GM12878 (cell line): ENCODE measurements at regions not wholly inside any gene's neighbourhood (a gene's known extent, or its start where the extent isn't known, plus 50 kb on each side); places are given as distances from the start of the nearest gene placed in this dataset.

Experiments
- ATAC-seq: fragments of 200-7000 bp; cut with Tn5 transposase; 3 replicates; pipeline ENCODE4 v1.9.1; 2020; ENCODE audit warnings: mild to moderate bottlenecking, moderate library complexity
- BruUV-seq: library from RNA; stranded (reverse); fragments of 400-500 nt; replicated peaks from 2 replicates; lab custom pipeline; 2021; lab: Mats Ljungman, UMichigan
- CTCF ChIA-PET: fragments of 300-600 bp; sonication (Branson Sonifier 250); formaldehyde crosslinking; extraction: SDS; loops from one replicate; lab custom pipeline; 2021; ENCODE audit warnings: inconsistent platforms; lab: Yijun Ruan, JAX
- POLR2A ChIA-PET: fragments of 350-600 bp; formaldehyde crosslinking; extraction: SDS; loops from one replicate; lab custom pipeline; 2021; ENCODE audit warnings: inconsistent platforms; lab: Charles Lee
- RAD21 ChIA-PET: fragments of 300-600 bp; sonication (Branson Sonifier 250); formaldehyde crosslinking; loops from one replicate; lab custom pipeline; 2023; ENCODE audit warnings: antibody characterized with exemption; ENCODE audit not compliant: unreplicated experiment; lab: Charles Lee
- SMC1A ChIA-PET: fragments of 300-600 bp; sonication (Branson Sonifier 250); formaldehyde crosslinking; loops from one replicate; lab custom pipeline; 2023; ENCODE audit not compliant: unreplicated experiment, uncharacterized antibody; lab: Charles Lee
- DNase-seq: peaks from one replicate; pipeline ENCODE4 v3.0.0-alpha.2; 2011; ENCODE audit warnings: low read depth, low spot score
- FAIRE-seq: peaks from 3 replicates; lab custom pipeline; 2011; peaks lifted over from hg19 to GRCh38; lab: Jason Lieb, UNC
- H2AFZ ChIP-seq: 2 replicates; pipeline ENCODE4 v1.6.0; 2011; ENCODE audit warnings: low read depth, low read length, control low read depth; ENCODE audit not compliant: control insufficient read depth
- H3K27ac ChIP-seq: 2 replicates; pipeline ENCODE4 v1.5.1; 2011; ENCODE audit warnings: control low read depth; ENCODE audit not compliant: control insufficient read depth, insufficient read depth
- H3K27me3 ChIP-seq, 2 experiments: replicated peaks in 1 of 2; 2 replicates each; pipeline versions ENCODE4 v1.6.0 to v1.6.1; 2011; ENCODE audit warnings: low read length in 1 of 2; ENCODE audit not compliant: control insufficient read depth in 2 of 2, insufficient read depth in 2 of 2
- H3K36me3 ChIP-seq, 2 experiments: 2 replicates each; pipeline ENCODE4 v1.5.1; 2011; ENCODE audit warnings: low read length in 1 of 2; ENCODE audit not compliant: control insufficient read depth in 2 of 2, insufficient read depth in 2 of 2
- H3K4me1 ChIP-seq: 2 replicates; pipeline ENCODE4 v1.6.1; 2011; ENCODE audit warnings: mild to moderate bottlenecking, low read length, moderate library complexity, mixed read lengths; ENCODE audit not compliant: control insufficient read depth, insufficient read depth
- H3K4me2 ChIP-seq: 2 replicates; pipeline ENCODE4 v1.6.0; 2011; ENCODE audit warnings: control low read depth; ENCODE audit not compliant: control insufficient read depth, insufficient read depth
- H3K4me3 ChIP-seq: fragments of 200-600 bp; sonication (generic); 2 replicates; pipeline ENCODE4 v1.5.1; 2016
- H3K79me2 ChIP-seq: 2 replicates; pipeline ENCODE4 v1.6.0; 2011; ENCODE audit warnings: low read length; ENCODE audit not compliant: control insufficient read depth, insufficient read depth
- H3K9ac ChIP-seq: 2 replicates; pipeline ENCODE4 v1.8.0; 2011; ENCODE audit warnings: low read length, control low read depth, mixed read lengths; ENCODE audit not compliant: control insufficient read depth, insufficient read depth
- H3K9me3 ChIP-seq: replicated peaks from 3 replicates; pipeline ENCODE4 v1.5.1; 2011; ENCODE audit warnings: mild to moderate bottlenecking, low read length; ENCODE audit not compliant: control insufficient read depth, insufficient read depth
- H4K20me1 ChIP-seq: 2 replicates; pipeline ENCODE4 v1.6.0; 2011; ENCODE audit not compliant: control insufficient read depth, insufficient read depth
- ATF7 ChIP-seq: fragments of 450-650 bp; IDR thresholded peaks from 2 replicates; pipeline ENCODE4 v1.6.1; 2016; ENCODE audit warnings: low read depth, mild to moderate bottlenecking
- HCFC1 ChIP-seq: fragments of 150-350 bp; IDR thresholded peaks from 2 replicates; pipeline ENCODE4 v1.6.1; 2014; ENCODE audit warnings: low read length
- HDAC2 ChIP-seq: fragments of 200-600 bp; sonication (generic); IDR thresholded peaks from 2 replicates; pipeline ENCODE4 v1.6.1; 2017
- HDGF ChIP-seq: fragments of 450-650 bp; IDR thresholded peaks from 2 replicates; pipeline ENCODE4 v1.6.1; 2016; ENCODE audit warnings: antibody characterized with exemption
- NR2C2 ChIP-seq: IDR thresholded peaks from 2 replicates; pipeline ENCODE4 v1.6.1; 2011; ENCODE audit warnings: borderline replicate concordance, low read depth; ENCODE audit not compliant: control insufficient read depth, insufficient read length
- PAX5 ChIP-seq: IDR thresholded peaks from 2 replicates; pipeline ENCODE4 v1.6.1; 2011; ENCODE audit warnings: low read depth, low read length, borderline replicate concordance
- POU2F2 ChIP-seq: IDR thresholded peaks from 3 replicates; pipeline ENCODE4 v1.6.1; 2011; ENCODE audit warnings: low read depth, mild to moderate bottlenecking, low read length, borderline replicate concordance
- TARDBP ChIP-seq: IDR thresholded peaks from 2 replicates; pipeline ENCODE4 v1.6.1; 2016; ENCODE audit warnings: borderline replicate concordance
- USF2 ChIP-seq: IDR thresholded peaks from 2 replicates; pipeline ENCODE4 v1.6.1; 2011; ENCODE audit warnings: low read depth, low read length, improper control_type of control experiment, borderline replicate concordance
- WRNIP1 ChIP-seq: IDR thresholded peaks from 2 replicates; pipeline ENCODE4 v1.6.1; 2011; ENCODE audit warnings: low read depth, low read length, improper control_type of control experiment, borderline replicate concordance
- WGBS: methylation state at CpG from one replicate; pipeline ENCODE4 v1.1.6; 2016; ENCODE audit warnings: low lambda C conversion rate; ENCODE audit not compliant: insufficient replicate concordance, insufficient coverage; ENCODE audit errors: missing lambda C conversion rate; 5-methylcytosine and 5-hydroxymethylcytosine counted together
- in situ Hi-C: fragments of 300-500 bp; cut with MboI; formaldehyde crosslinking; loops from 9 replicates; pipeline ENCODE4 v1.14.3; 2018; ENCODE audit warnings: mixed read lengths
- intact Hi-C: fragments of 100-400 bp; cut with micrococcal nuclease; formaldehyde crosslinking; loops from one replicate; pipeline ENCODE4 v1.14.2; 2022; ENCODE audit not compliant: unreplicated experiment
- TF ChIP-seq, protein P1 (sequence below): fragments of 450-650 bp; IDR thresholded peaks from 2 replicates; pipeline ENCODE4 v1.6.1; 2017; ENCODE audit warnings: mild to moderate bottlenecking, moderate library complexity
- TF ChIP-seq, protein P2 (sequence below): IDR thresholded peaks from 2 replicates; pipeline ENCODE4 v1.6.1; 2011; ENCODE audit warnings: borderline replicate concordance, low read depth, mild to moderate bottlenecking, moderate library complexity, low read length; ENCODE audit not compliant: insufficient read depth, poor library complexity, severe bottlenecking

DNA sequence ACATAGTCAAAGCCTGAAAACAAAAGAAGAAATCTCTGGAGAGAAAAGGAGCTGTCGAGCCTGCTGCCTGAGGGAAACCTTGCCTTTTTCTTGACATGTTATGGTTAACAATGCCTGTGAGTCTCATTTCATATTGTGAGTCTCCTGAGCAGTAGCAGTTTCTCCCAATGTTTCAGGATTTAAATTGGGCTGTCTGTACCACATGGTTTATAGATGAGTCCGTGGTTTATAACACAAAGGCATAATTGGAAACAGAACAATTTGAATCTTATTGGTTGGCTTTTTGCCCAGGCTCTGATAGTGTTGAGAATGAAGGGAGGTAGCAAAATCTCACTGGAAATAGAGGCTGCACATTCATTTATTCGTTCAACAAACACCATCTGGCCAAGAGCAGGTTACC lies 540.9 kb downstream of the RAB38 start:
- in situ Hi-C loops = no loop called here
- TF ChIP-seq HDGF (no peak), TARDBP (no peak), HCFC1 (no peak), WRNIP1 (no peak), NR2C2 (no peak), USF2 (no peak), ATF7 (no peak), POU2F2 (no peak), PAX5 (no peak), HDAC2 (no peak)
- TF ChIP-seq, protein P1, sequence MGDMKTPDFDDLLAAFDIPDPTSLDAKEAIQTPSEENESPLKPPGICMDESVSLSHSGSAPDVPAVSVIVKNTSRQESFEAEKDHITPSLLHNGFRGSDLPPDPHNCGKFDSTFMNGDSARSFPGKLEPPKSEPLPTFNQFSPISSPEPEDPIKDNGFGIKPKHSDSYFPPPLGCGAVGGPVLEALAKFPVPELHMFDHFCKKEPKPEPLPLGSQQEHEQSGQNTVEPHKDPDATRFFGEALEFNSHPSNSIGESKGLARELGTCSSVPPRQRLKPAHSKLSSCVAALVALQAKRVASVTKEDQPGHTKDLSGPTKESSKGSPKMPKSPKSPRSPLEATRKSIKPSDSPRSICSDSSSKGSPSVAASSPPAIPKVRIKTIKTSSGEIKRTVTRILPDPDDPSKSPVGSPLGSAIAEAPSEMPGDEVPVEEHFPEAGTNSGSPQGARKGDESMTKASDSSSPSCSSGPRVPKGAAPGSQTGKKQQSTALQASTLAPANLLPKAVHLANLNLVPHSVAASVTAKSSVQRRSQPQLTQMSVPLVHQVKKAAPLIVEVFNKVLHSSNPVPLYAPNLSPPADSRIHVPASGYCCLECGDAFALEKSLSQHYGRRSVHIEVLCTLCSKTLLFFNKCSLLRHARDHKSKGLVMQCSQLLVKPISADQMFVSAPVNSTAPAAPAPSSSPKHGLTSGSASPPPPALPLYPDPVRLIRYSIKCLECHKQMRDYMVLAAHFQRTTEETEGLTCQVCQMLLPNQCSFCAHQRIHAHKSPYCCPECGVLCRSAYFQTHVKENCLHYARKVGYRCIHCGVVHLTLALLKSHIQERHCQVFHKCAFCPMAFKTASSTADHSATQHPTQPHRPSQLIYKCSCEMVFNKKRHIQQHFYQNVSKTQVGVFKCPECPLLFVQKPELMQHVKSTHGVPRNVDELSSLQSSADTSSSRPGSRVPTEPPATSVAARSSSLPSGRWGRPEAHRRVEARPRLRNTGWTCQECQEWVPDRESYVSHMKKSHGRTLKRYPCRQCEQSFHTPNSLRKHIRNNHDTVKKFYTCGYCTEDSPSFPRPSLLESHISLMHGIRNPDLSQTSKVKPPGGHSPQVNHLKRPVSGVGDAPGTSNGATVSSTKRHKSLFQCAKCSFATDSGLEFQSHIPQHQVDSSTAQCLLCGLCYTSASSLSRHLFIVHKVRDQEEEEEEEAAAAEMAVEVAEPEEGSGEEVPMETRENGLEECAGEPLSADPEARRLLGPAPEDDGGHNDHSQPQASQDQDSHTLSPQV = no peak
- TF ChIP-seq, protein P2, sequence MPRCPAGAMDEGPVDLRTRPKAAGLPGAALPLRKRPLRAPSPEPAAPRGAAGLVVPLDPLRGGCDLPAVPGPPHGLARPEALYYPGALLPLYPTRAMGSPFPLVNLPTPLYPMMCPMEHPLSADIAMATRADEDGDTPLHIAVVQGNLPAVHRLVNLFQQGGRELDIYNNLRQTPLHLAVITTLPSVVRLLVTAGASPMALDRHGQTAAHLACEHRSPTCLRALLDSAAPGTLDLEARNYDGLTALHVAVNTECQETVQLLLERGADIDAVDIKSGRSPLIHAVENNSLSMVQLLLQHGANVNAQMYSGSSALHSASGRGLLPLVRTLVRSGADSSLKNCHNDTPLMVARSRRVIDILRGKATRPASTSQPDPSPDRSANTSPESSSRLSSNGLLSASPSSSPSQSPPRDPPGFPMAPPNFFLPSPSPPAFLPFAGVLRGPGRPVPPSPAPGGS = no peak
- TF ChIP-seq, all 136 proteins: peak for 0
- no peaks in the 10 kb centered on the region for H3K9me3 ChIP-seq
- DNase-seq (no peak), ATAC-seq (no peak), FAIRE-seq (no peak)
- ChIA-PET SMC1A (no interaction called here), CTCF (no interaction called here), RAD21 (no interaction called here), POLR2A (no interaction called here)
- H3K4me1 ChIP-seq = no peaks in the 10 kb centered on the region
- H3K27me3 ChIP-seq = no peaks in the 10 kb centered on the region
- H4K20me1 ChIP-seq = no peaks in the 10 kb centered on the region
- no peak overlapping the region for H3K4me3 ChIP-seq
- H3K4me2 ChIP-seq = no peak overlapping the region
- H3K9ac ChIP-seq = no peak overlapping the region
- no peak overlapping the region for H3K27ac ChIP-seq
- H2AFZ ChIP-seq = no peak overlapping the region
- no peaks in the 10 kb centered on the region for H3K79me2 ChIP-seq
- no peaks in the 10 kb centered on the region for H3K36me3 ChIP-seq
- intact Hi-C loops = no loop called here
- WGBS = 0% methylated on average over 3 of the region's 3 CpGs
- no TSS peak for BruUV-seq
